ENCODE measurements at regions not wholly inside any gene's neighbourhood (a gene's known extent, or its start where the extent isn't known, plus 50 kb on each side); places are given as distances from the start of the nearest gene placed in this dataset.

- intact Hi-C loops (cut with DNase I) = no loop called here
- Histone ChIP-seq H3K4me3 (no peak overlapping the region), H3K9me3 (no peaks in the 10 kb centered on the region), H3K4me1 (no peaks in the 10 kb centered on the region), H3K27ac (no peak overlapping the region), H3K36me3 (no peaks in the 10 kb centered on the region), H3K27me3 (no peaks in the 10 kb centered on the region)
- DNase-seq = no peak
- WGBS, 2 donors = 67 to 69% methylated on average over 2 of the region's 2 CpGs
- TF ChIP-seq POLR2A (IDR thresholded peaks at IDR 0.05) (no peak), CTCF (IDR thresholded peaks at IDR 0.05) (no peak)
Measured at GRCh38 chr3:103337179-103337845, 902.5 kb downstream of the ZPLD1 start.

GRCh38 chr3:103341078-103341606 lies 906.3 kb downstream of the ZPLD1 start:
- WGBS, 2 donors = 73 to 86% methylated on average over 4 of the region's 4 CpGs
- no peaks in the 10 kb centered on the region for H3K4me1 ChIP-seq
- TF ChIP-seq POLR2A (IDR thresholded peaks at IDR 0.05) = no peak
- no peak for TF ChIP-seq CTCF (IDR thresholded peaks at IDR 0.05)
- no peak overlapping the region for H3K4me3 ChIP-seq
- intact Hi-C loops (cut with DNase I) = no loop called here
- H3K27me3 ChIP-seq = no peaks in the 10 kb centered on the region
- no peak overlapping the region for H3K27ac ChIP-seq
- no peaks in the 10 kb centered on the region for H3K9me3 ChIP-seq
- DNase-seq = no peak
- no peaks in the 10 kb centered on the region for H3K36me3 ChIP-seq

- intact Hi-C loops (cut with DNase I) = no loop called here
- H3K9me3 ChIP-seq = no peaks in the 10 kb centered on the region
- no peaks in the 10 kb centered on the region for H3K4me1 ChIP-seq
- no peaks in the 10 kb centered on the region for H3K36me3 ChIP-seq
- no peaks in the 10 kb centered on the region for H3K27me3 ChIP-seq
- no peak for DNase-seq
- no peak overlapping the region for H3K4me3 ChIP-seq
- H3K27ac ChIP-seq = no peak overlapping the region
- 58 to 70% methylated on average over 4 of the region's 4 CpGs for WGBS, 2 donors
- TF ChIP-seq POLR2A (IDR thresholded peaks at IDR 0.05) (no peak), CTCF (IDR thresholded peaks at IDR 0.05) (no peak)
Measured at GRCh38 chr3:103342205-103342731, 907.5 kb downstream of the ZPLD1 start.

GRCh38 chr3:103349760-103350159 lies 914.9 kb downstream of the ZPLD1 start:
- no peak overlapping the region for H3K4me3 ChIP-seq
- H3K9me3 ChIP-seq = no peaks in the 10 kb centered on the region
- DNase-seq = no peak
- no peak for TF ChIP-seq CTCF (IDR thresholded peaks at IDR 0.05)
- no peak for TF ChIP-seq POLR2A (IDR thresholded peaks at IDR 0.05)
- H3K27me3 ChIP-seq = no peaks in the 10 kb centered on the region
- intact Hi-C loops (cut with DNase I) = no loop called here
- H3K4me1 ChIP-seq = no peaks in the 10 kb centered on the region
- no peaks in the 10 kb centered on the region for H3K36me3 ChIP-seq
- WGBS, 2 donors = 69 to 74% methylated on average over 4 of the region's 4 CpGs
- no peak overlapping the region for H3K27ac ChIP-seq

- TF ChIP-seq CTCF (IDR thresholded peaks at IDR 0.05) (no peak), POLR2A (IDR thresholded peaks at IDR 0.05) (no peak)
- WGBS, 2 donors = 47 to 52% methylated on average over 1 of the region's 1 CpG
- Histone ChIP-seq H3K27ac (no peak overlapping the region), H3K27me3 (no peaks in the 10 kb centered on the region), H3K4me3 (no peak overlapping the region), H3K4me1 (no peaks in the 10 kb centered on the region), H3K9me3 (no peaks in the 10 kb centered on the region), H3K36me3 (no peaks in the 10 kb centered on the region)
- DNase-seq = no peak
- intact Hi-C loops (cut with DNase I) = no loop called here
Measured at GRCh38 chr3:103365467-103365866, 930.7 kb downstream of the ZPLD1 start.
